ENCODE measurements at regions not wholly inside any gene's neighbourhood (a gene's known extent, or its start where the extent isn't known, plus 50 kb on each side); places are given as distances from the start of the nearest gene placed in this dataset.

GRCh38 chr2:5937321-5937720 is 245.1 kb downstream of the SOX11 start:
- TF ChIP-seq, protein P1, sequence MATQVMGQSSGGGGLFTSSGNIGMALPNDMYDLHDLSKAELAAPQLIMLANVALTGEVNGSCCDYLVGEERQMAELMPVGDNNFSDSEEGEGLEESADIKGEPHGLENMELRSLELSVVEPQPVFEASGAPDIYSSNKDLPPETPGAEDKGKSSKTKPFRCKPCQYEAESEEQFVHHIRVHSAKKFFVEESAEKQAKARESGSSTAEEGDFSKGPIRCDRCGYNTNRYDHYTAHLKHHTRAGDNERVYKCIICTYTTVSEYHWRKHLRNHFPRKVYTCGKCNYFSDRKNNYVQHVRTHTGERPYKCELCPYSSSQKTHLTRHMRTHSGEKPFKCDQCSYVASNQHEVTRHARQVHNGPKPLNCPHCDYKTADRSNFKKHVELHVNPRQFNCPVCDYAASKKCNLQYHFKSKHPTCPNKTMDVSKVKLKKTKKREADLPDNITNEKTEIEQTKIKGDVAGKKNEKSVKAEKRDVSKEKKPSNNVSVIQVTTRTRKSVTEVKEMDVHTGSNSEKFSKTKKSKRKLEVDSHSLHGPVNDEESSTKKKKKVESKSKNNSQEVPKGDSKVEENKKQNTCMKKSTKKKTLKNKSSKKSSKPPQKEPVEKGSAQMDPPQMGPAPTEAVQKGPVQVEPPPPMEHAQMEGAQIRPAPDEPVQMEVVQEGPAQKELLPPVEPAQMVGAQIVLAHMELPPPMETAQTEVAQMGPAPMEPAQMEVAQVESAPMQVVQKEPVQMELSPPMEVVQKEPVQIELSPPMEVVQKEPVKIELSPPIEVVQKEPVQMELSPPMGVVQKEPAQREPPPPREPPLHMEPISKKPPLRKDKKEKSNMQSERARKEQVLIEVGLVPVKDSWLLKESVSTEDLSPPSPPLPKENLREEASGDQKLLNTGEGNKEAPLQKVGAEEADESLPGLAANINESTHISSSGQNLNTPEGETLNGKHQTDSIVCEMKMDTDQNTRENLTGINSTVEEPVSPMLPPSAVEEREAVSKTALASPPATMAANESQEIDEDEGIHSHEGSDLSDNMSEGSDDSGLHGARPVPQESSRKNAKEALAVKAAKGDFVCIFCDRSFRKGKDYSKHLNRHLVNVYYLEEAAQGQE (IDR thresholded peaks at IDR 0.05; ENCODE audit: insufficient read depth in 1 of 2, low read depth in 2 of 2, low read length in 2 of 2), result no peak
- no peak for TF ChIP-seq TAF1 (IDR thresholded peaks at IDR 0.05; ENCODE audit: borderline replicate concordance, insufficient read depth, low read length)
- no peak for TF ChIP-seq POLR2AphosphoS5 (IDR thresholded peaks at IDR 0.05; ENCODE audit: low read depth, low read length)
- TF ChIP-seq FOXP2 (optimal IDR thresholded peaks at IDR 0.05; ENCODE audit: borderline replicate concordance, extremely low read depth, extremely low read length, insufficient read depth), result no peak
- no peak for TF ChIP-seq SIN3A (IDR thresholded peaks at IDR 0.05; ENCODE audit: borderline replicate concordance, insufficient read depth, low read length)

DNA sequence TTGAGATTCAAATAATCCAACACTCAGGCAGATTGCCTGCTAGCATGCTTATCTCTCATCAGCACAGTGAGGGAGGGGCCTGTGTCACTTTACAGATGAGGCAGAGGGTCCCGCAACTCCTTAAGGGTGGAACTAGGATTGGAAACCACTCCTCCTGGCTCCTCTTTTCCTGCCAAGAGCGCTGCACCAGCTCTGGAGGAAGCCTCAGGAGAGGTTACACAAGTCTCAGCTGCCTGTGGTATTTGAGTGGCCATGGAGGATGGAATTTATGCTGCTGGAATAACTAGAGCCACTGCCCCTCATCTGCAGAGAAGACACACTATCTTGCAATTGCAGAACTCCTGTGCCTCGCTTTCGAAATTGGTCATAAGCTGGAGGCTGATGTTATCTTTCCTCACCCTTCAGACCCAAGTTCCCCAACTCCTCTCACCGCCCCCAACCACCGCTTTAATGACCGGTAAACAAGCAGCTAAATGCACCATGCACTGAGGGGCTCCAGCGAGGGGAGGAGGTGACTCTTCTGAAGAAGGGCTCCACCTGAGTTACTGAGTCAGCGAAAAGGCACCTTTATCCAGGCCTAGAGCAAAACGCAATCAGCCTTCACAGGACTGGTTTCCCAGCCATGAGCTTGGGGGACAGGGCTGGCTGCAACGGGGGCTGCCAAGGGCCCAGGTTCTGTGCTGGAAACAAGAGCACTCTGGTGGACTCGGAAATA is 245.8 kb downstream of the SOX11 start:
- TF ChIP-seq TAF1 (IDR thresholded peaks at IDR 0.05; ENCODE audit: borderline replicate concordance, insufficient read depth, low read length) (no peak), FOXP2 (optimal IDR thresholded peaks at IDR 0.05; ENCODE audit: borderline replicate concordance, extremely low read depth, extremely low read length, insufficient read depth) (no peak), POLR2AphosphoS5 (IDR thresholded peaks at IDR 0.05; ENCODE audit: low read depth, low read length) (no peak), SIN3A (IDR thresholded peaks at IDR 0.05; ENCODE audit: borderline replicate concordance, insufficient read depth, low read length) (no peak)
- TF ChIP-seq, protein P1 (IDR thresholded peaks at IDR 0.05; ENCODE audit: insufficient read depth in 1 of 2, low read depth in 2 of 2, low read length in 2 of 2), result no peak

GRCh38 chr2:5938566-5938896 is 246.3 kb downstream of the SOX11 start:
- TF ChIP-seq FOXP2 (optimal IDR thresholded peaks at IDR 0.05; ENCODE audit: borderline replicate concordance, extremely low read depth, extremely low read length, insufficient read depth), result no peak
- no peak for TF ChIP-seq POLR2AphosphoS5 (IDR thresholded peaks at IDR 0.05; ENCODE audit: low read depth, low read length)
- TF ChIP-seq SIN3A (IDR thresholded peaks at IDR 0.05; ENCODE audit: borderline replicate concordance, insufficient read depth, low read length), result no peak
- TF ChIP-seq, protein P1 (IDR thresholded peaks at IDR 0.05; ENCODE audit: insufficient read depth in 1 of 2, low read depth in 2 of 2, low read length in 2 of 2), result no peak
- TF ChIP-seq TAF1 (IDR thresholded peaks at IDR 0.05; ENCODE audit: borderline replicate concordance, insufficient read depth, low read length), result no peak

GRCh38 chr2:5939553-5939952 is 247.4 kb downstream of the SOX11 start:
- TF ChIP-seq, protein P1 (IDR thresholded peaks at IDR 0.05; ENCODE audit: insufficient read depth in 1 of 2, low read depth in 2 of 2, low read length in 2 of 2), result no peak
- no peak for TF ChIP-seq FOXP2 (optimal IDR thresholded peaks at IDR 0.05; ENCODE audit: borderline replicate concordance, extremely low read depth, extremely low read length, insufficient read depth)
- TF ChIP-seq SIN3A (IDR thresholded peaks at IDR 0.05; ENCODE audit: borderline replicate concordance, insufficient read depth, low read length), result no peak
- no peak for TF ChIP-seq POLR2AphosphoS5 (IDR thresholded peaks at IDR 0.05; ENCODE audit: low read depth, low read length)
- TF ChIP-seq TAF1 (IDR thresholded peaks at IDR 0.05; ENCODE audit: borderline replicate concordance, insufficient read depth, low read length), result no peak

Measured in PFSK-1 (cell line).